Stimulated activated CD8-positive, alpha-beta memory T cell treated with anti-CD3 and anti-CD28 coated beads, Interleukin-2, amount 100 ng/mL, for 1 hour (primary cell): ENCODE measurements at regions not wholly inside any gene's neighbourhood (a gene's known extent, or its start where the extent isn't known, plus 50 kb on each side); places are given as distances from the start of the nearest gene placed in this dataset.

Experiments
- DNase-seq, 2 donors: peaks; one replicate each; pipeline ENCODE4 v3.0.0-alpha.2; 2020; ENCODE audit warnings: low read depth in 2 of 2

GRCh38 chr15:77557564-77557963, 75.1 kb downstream of the LINGO1 start:
- DNase-seq: no peak

GRCh38 chr15:77557144-77557543, 75.6 kb downstream of the LINGO1 start:
- no peak for DNase-seq

- no peak for DNase-seq
Observed at GRCh38 chr15:77556622-77557021, 76.1 kb downstream of the LINGO1 start.

GRCh38 chr15:77555232-77555631, 77.5 kb downstream of the LINGO1 start:
- DNase-seq: no peak

- no peak for DNase-seq
Observed at GRCh38 chr15:77554306-77555080, 78.2 kb downstream of the LINGO1 start.

GRCh38 chr15:77553695-77554094, 79.0 kb downstream of the LINGO1 start:
- DNase-seq: no peak

GRCh38 chr15:77553257-77553656, 79.5 kb downstream of the LINGO1 start:
- no peak for DNase-seq

GRCh38 chr15:77552066-77552465, 80.6 kb downstream of the LINGO1 start:
- no peak for DNase-seq

- DNase-seq: no peak
Observed at GRCh38 chr15:77550301-77551251, 82.1 kb downstream of the LINGO1 start.

GRCh38 chr15:77549576-77550288, 83.0 kb downstream of the LINGO1 start:
- DNase-seq: no peak

- DNase-seq: no peak
Observed at GRCh38 chr15:77548589-77549557, 83.8 kb downstream of the LINGO1 start.

GRCh38 chr15:77547801-77548588, 84.7 kb downstream of the LINGO1 start:
- DNase-seq: no peak

GRCh38 chr15:77546870-77547269, 85.8 kb downstream of the LINGO1 start:
- DNase-seq: no peak

GRCh38 chr15:77546050-77546501, 86.6 kb downstream of the LINGO1 start:
- DNase-seq: no peak

GRCh38 chr15:77545058-77545457, 87.7 kb downstream of the LINGO1 start:
- no peak for DNase-seq

GRCh38 chr15:77544162-77544561, 88.5 kb downstream of the LINGO1 start:
- DNase-seq: no peak

GRCh38 chr15:77543159-77543882, 89.4 kb downstream of the LINGO1 start:
- DNase-seq: peak; percentile 38 to 49

GRCh38 chr15:77542491-77543001, 90.2 kb downstream of the LINGO1 start:
- DNase-seq: no peak
